ENCODE measurements at regions not wholly inside any gene's neighbourhood (a gene's known extent, or its start where the extent isn't known, plus 50 kb on each side); places are given as distances from the start of the nearest gene placed in this dataset.

DNA sequence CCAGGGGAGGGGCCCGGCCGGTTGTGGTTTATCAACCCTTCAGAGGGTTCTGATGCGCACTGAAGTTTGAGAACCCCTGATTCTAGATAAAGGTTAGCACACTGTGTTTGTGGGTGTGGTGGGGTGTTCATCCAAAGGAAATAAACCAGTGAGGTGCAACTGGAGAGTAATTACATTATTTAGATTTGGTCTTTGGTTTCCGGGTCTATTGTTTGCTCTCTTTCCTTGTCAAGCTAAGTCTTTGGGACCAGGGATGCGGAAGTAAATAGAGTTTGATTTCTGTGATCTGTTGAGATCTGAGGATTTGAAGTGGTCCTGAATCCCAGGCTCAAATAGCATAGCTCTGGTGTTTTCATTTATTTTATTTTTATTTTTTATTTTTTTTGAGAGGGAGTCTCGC is 50.5 kb upstream of the CLMP start:
- TF ChIP-seq YY1 (IDR thresholded peaks at IDR 0.05; ENCODE audit: insufficient read depth, insufficient read length) (no peak), ZNF274 (IDR thresholded peaks at IDR 0.05; ENCODE audit: low read depth, low read length) (no peak)

Data from NT2/D1 (cell line).